Parathyroid adenoma (tissue), 2 donors: ENCODE measurements at regions not wholly inside any gene's neighbourhood (a gene's known extent, or its start where the extent isn't known, plus 50 kb on each side); places are given as distances from the start of the nearest gene placed in this dataset.
A peak's percentile ranks its signal among the peaks of the same experiment; 100 is the strongest.
"Not testable (repeated sequence)": the region's sequence is repeated elsewhere in the genome, so short reads cannot be mapped to it uniquely, and the experiment has no call there.

Experiments used
- H2AFZ ChIP-seq: fragments of 300-600 bp; sonication (generic); one replicate; pipeline ENCODE4 v1.7.0; 2017; ENCODE audit warnings: antibody characterized with exemption, mild to moderate bottlenecking
- H3K27ac ChIP-seq: fragments of 300-600 bp; sonication (generic); one replicate; pipeline ENCODE4 v1.7.0; 2017
- H3K27me3 ChIP-seq: fragments of 300-600 bp; sonication (generic); one replicate; pipeline ENCODE4 v1.7.0; 2017; ENCODE audit warnings: low read length; ENCODE audit not compliant: control insufficient read depth, insufficient read depth
- H3K36me3 ChIP-seq: fragments of 300-600 bp; sonication (generic); one replicate; pipeline ENCODE4 v1.7.0; 2017; ENCODE audit warnings: low read length; ENCODE audit not compliant: control insufficient read depth, insufficient read depth
- H3K4me1 ChIP-seq: fragments of 300-600 bp; sonication (generic); one replicate; pipeline ENCODE4 v1.7.0; 2017; ENCODE audit warnings: control low read depth
- H3K4me2 ChIP-seq: fragments of 300-600 bp; sonication (generic); one replicate; pipeline ENCODE4 v1.7.0; 2017; ENCODE audit warnings: low read length
- H3K4me3 ChIP-seq: fragments of 300-600 bp; sonication (generic); one replicate; pipeline ENCODE4 v1.7.0; 2017; ENCODE audit warnings: low read depth, low read length
- H3K79me2 ChIP-seq: fragments of 300-600 bp; sonication (generic); one replicate; pipeline ENCODE4 v1.7.0; 2017; ENCODE audit warnings: control low read depth
- H3K9ac ChIP-seq: fragments of 300-600 bp; sonication (generic); one replicate; pipeline ENCODE4 v1.7.0; 2017; ENCODE audit warnings: mild to moderate bottlenecking
- H3K9me3 ChIP-seq: fragments of 300-600 bp; sonication (generic); one replicate; pipeline ENCODE4 v1.7.0; 2017; ENCODE audit warnings: low read length; ENCODE audit not compliant: control insufficient read depth
- TF ChIP-seq, protein P1 (sequence below): fragments of 300-600 bp; sonication (generic); IDR thresholded peaks from one replicate; pipeline ENCODE4 v1.7.0; 2017; ENCODE audit warnings: antibody characterized with exemption, mild to moderate bottlenecking
- donor health status: primary hyperparathyroidism.

DNA sequence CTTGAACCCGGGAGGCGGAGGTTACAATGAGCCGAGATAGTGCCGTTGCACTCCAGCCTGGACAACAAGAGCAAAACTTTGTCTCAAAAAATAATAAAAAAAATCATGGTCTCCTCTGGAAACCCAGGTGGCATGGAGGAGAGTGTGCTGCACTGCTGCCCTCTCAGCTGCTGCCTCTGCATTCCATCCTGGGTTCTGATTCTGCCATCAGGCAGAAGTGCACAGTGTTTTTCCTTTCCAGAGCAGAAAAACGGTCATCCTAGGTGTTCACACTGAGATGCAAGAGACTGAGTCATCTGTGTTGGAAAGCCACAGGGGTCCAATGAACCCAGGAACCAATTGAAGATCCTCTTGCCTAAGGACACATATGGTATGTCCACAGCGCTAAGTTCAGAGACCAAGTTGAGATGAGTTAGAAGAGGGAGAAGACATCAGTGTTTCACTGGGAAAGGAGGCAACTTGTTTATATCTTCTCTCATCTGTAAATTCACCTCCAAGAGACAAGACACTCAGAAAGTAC, 88.8 kb upstream of the DMRT1 start:
- Histone ChIP-seq H3K36me3 (no peaks in the 10 kb centered on the region), H3K4me2 (no peak overlapping the region), H3K79me2 (no peaks in the 10 kb centered on the region), H2AFZ (no peak overlapping the region), H3K27ac (no peak overlapping the region), H3K9ac (no peak overlapping the region), H3K4me3 (no peak overlapping the region), H3K4me1 (no peaks in the 10 kb centered on the region), H3K27me3 (no peaks in the 10 kb centered on the region), H3K9me3 (no peaks in the 10 kb centered on the region)
- TF ChIP-seq, protein P1, sequence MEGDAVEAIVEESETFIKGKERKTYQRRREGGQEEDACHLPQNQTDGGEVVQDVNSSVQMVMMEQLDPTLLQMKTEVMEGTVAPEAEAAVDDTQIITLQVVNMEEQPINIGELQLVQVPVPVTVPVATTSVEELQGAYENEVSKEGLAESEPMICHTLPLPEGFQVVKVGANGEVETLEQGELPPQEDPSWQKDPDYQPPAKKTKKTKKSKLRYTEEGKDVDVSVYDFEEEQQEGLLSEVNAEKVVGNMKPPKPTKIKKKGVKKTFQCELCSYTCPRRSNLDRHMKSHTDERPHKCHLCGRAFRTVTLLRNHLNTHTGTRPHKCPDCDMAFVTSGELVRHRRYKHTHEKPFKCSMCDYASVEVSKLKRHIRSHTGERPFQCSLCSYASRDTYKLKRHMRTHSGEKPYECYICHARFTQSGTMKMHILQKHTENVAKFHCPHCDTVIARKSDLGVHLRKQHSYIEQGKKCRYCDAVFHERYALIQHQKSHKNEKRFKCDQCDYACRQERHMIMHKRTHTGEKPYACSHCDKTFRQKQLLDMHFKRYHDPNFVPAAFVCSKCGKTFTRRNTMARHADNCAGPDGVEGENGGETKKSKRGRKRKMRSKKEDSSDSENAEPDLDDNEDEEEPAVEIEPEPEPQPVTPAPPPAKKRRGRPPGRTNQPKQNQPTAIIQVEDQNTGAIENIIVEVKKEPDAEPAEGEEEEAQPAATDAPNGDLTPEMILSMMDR = no peak

DNA sequence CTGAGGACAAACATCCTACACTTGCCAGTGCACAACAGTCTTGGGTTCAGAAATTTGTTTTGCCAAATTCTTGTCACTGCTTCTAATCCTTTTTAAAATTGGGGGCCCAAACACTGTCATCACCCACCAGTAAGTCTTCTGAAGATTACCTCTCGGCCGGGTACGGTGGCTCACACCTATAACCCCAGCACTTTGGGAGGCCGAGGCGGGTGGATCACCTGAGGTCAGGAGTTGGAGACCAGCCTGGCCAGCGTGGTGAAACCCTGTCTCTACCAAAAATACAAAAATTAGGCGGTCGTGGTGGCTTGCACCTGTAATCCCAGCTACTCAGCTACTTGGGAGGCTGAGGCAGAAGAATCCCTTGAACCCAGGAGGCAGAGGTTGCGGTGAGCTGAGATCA, 87.8 kb upstream of the DMRT1 start:
- not testable (repeated sequence) for H3K4me1 ChIP-seq, H3K79me2 ChIP-seq, H3K4me2 ChIP-seq, H3K9me3 ChIP-seq, H2AFZ ChIP-seq, H3K27ac ChIP-seq, H3K27me3 ChIP-seq, H3K9ac ChIP-seq, H3K4me3 ChIP-seq, H3K36me3 ChIP-seq

GRCh38 chr9:754150-754931, 87.2 kb upstream of the DMRT1 start:
- no peaks in the 10 kb centered on the region for H3K27me3 ChIP-seq
- H3K9me3 ChIP-seq = no peaks in the 10 kb centered on the region
- H3K27ac ChIP-seq = no peak overlapping the region
- H3K36me3 ChIP-seq = no peaks in the 10 kb centered on the region
- H3K4me3 ChIP-seq = no peak overlapping the region
- H3K9ac ChIP-seq = no peak overlapping the region
- H3K4me1 ChIP-seq = no peaks in the 10 kb centered on the region
- H3K4me2 ChIP-seq = no peak overlapping the region
- H2AFZ ChIP-seq = no peak overlapping the region
- TF ChIP-seq, protein P1 = no peak
- no peaks in the 10 kb centered on the region for H3K79me2 ChIP-seq

DNA sequence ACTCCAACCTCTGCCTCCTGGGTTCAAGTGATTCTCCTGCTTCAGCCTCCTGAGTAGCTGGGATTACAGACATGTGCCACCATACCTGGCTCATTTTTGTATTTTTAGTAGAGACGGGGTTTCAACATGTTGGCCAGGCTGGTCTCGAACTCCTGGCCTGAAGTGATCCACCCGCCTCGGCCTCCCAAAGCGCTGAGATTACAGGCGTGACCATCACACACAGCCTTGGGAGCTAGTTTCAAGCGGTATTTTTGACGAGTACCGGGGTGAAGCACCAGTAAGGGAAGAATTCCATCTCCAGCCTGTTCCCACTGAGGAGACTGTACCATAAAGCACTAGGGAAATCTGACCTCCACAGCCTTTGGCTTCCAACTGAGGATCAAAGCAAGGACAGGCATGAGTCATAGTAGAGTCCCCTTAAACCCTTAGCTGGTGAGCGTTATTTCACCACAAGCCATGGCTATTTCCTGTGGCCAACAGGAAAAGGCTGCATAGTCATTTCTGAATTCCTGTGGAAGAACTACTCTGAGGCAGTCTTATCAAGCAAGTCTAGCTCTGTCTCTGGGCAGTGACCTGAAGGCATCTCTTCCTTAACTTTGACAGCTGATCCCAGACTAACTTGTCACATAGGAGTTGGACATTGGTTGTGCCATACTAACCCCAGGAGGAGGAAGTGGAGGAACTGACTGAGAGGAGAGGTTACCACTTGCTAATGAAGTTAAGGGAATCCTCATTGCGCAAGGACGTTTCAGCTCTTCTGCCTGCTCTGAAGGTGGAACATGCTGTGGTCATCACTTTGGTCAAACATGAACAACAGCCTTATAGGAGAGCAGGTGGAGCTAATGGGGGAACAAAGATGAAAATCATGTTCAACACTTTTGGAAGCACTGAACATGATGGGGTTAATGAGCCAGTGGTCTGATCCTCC, 85.8 kb upstream of the DMRT1 start:
- H3K27ac ChIP-seq = no peak overlapping the region
- TF ChIP-seq, protein P1 = no peak
- H3K27me3 ChIP-seq = no peaks in the 10 kb centered on the region
- H3K79me2 ChIP-seq = no peaks in the 10 kb centered on the region
- no peak overlapping the region for H2AFZ ChIP-seq
- no peaks in the 10 kb centered on the region for H3K36me3 ChIP-seq
- no peaks in the 10 kb centered on the region for H3K4me1 ChIP-seq
- H3K9me3 ChIP-seq = no peaks in the 10 kb centered on the region
- H3K9ac ChIP-seq = no peak overlapping the region
- no peak overlapping the region for H3K4me2 ChIP-seq
- H3K4me3 ChIP-seq = no peak overlapping the region

- no peak overlapping the region for H3K4me2 ChIP-seq
- H3K27me3 ChIP-seq = no peaks in the 10 kb centered on the region
- H3K4me1 ChIP-seq = no peaks in the 10 kb centered on the region
- H3K9me3 ChIP-seq = no peaks in the 10 kb centered on the region
- no peak overlapping the region for H3K27ac ChIP-seq
- H2AFZ ChIP-seq = no peak overlapping the region
- TF ChIP-seq, protein P1 = peak; percentile 21
- H3K79me2 ChIP-seq = no peaks in the 10 kb centered on the region
- no peak overlapping the region for H3K9ac ChIP-seq
- no peaks in the 10 kb centered on the region for H3K36me3 ChIP-seq
- no peak overlapping the region for H3K4me3 ChIP-seq
These were observed 84.1 kb upstream of the DMRT1 start for GRCh38 chr9:757246-757881.
